ENCODE measurements at regions not wholly inside any gene's neighbourhood (a gene's known extent, or its start where the extent isn't known, plus 50 kb on each side); places are given as distances from the start of the nearest gene placed in this dataset.
"Not testable (repeated sequence)": the region's sequence is repeated elsewhere in the genome, so short reads cannot be mapped to it uniquely, and the experiment has no call there.

GRCh38 chr2:90298126-90298755 is 1606.8 kb downstream of the RPIA start:
- DNase-seq: not testable (repeated sequence)

- DNase-seq: not testable (repeated sequence)
Measured at GRCh38 chr2:90298983-90299382, 1607.5 kb downstream of the RPIA start.

- DNase-seq: not testable (repeated sequence)
Measured at GRCh38 chr2:90322982-90323381, 1631.5 kb downstream of the RPIA start.

- not testable (repeated sequence) for DNase-seq
Measured at GRCh38 chr2:90323612-90324558, 1632.4 kb downstream of the RPIA start.

- not testable (repeated sequence) for DNase-seq
Measured at GRCh38 chr2:90324672-90325071, 1633.2 kb downstream of the RPIA start.

GRCh38 chr2:90325796-90326353 is 1634.4 kb downstream of the RPIA start:
- not testable (repeated sequence) for DNase-seq

GRCh38 chr2:90355546-90355945 is 1664.1 kb downstream of the RPIA start:
- not testable (repeated sequence) for DNase-seq

- not testable (repeated sequence) for DNase-seq
Measured at GRCh38 chr2:90359344-90359743, 1667.9 kb downstream of the RPIA start.

GRCh38 chr2:90359887-90360730 is 1668.6 kb downstream of the RPIA start:
- DNase-seq: not testable (repeated sequence)

GRCh38 chr2:90360731-90361035 is 1669.2 kb downstream of the RPIA start:
- DNase-seq: not testable (repeated sequence)
